Omental fat pad (tissue), 3 donors: ENCODE measurements at regions not wholly inside any gene's neighbourhood (a gene's known extent, or its start where the extent isn't known, plus 50 kb on each side); places are given as distances from the start of the nearest gene placed in this dataset.

ENCODE experiments used
- ATAC-seq: fragments of 150-250 bp; one replicate; pipeline ENCODE4 v1.9.1; 2016; ENCODE audit warnings: mild to moderate bottlenecking, moderate library complexity; ENCODE audit not compliant: low FRiP score
- DNase-seq: peaks from one replicate; pipeline ENCODE4 v3.0.0-alpha.2; 2019; ENCODE audit warnings: low spot score
- CTCF ChIP-seq, 3 donors: fragments of 450-650 bp; IDR thresholded peaks; one replicate each; pipeline ENCODE4 v1.5.1; 2016 to 2017; ENCODE audit warnings: antibody characterized with exemption in 3 of 3, mild to moderate bottlenecking in 3 of 3, moderate library complexity in 2 of 3

- no peak for ATAC-seq
- DNase-seq, result no peak
- TF ChIP-seq CTCF (IDR thresholded peaks at IDR 0.05), result no peak
These were observed 97.5 kb downstream of the GLI2 start for GRCh38 chr2:120833127-120833675.

GRCh38 chr2:120834206-120834605 is 98.5 kb downstream of the GLI2 start:
- DNase-seq (no peak), ATAC-seq (no peak)
- no peak for TF ChIP-seq CTCF (IDR thresholded peaks at IDR 0.05)

DNA sequence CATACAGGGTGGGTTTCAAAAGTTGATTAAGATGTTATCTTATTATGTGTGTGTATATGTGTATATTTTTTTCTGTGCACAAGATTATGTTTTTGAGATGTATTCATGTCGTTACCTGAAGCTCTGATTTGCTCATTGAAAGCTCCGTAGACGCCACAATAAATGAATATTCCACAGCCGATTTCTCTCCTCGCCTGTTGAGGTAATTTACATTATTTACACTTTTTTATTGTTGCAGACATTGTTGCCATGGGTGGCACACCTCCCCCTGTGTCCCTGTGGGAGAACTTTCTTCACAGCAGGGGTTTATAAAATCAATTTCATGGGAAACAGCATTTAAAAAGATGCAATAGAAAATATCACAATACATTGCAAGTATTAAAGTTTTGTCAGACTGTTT is 100.6 kb downstream of the GLI2 start:
- no peak for ATAC-seq
- no peak for DNase-seq

DNA sequence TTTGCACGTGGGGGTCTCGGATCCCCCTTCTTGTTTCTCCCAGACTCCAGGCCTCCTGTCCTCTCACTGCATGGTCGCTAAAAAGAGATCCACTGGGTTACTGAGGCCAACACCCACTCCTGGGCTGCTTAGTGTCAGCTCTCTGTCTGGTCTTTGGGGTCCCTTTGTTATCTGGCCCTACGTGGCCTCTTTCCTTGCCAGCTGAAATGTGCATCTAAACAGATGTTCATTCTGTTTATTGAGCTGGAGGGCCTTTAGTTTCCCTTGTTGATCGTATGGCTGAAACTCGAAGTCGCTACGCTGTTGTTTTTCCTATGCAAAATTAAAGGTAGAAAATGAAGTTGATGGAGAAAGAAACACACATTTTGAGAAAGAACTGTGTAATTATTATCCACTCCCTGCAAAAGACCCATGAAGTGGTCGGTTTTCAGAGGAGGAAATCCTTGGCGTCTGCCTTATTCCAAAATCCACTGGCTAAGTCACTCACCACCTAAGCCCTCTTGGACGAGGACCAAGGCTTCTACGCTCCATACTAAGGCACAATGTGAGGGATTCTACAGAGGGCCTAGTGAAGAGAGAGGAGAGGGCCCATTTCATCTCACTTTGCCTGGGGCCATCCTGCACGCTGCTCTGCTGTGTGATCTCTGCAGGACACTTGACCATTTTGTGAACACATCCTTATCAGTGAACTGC is 105.3 kb downstream of the GLI2 start:
- ATAC-seq (no peak), DNase-seq (no peak)
- TF ChIP-seq CTCF (IDR thresholded peaks at IDR 0.05), result no peak

More for the DNA sequence above, 100.6 kb downstream of the GLI2 start:
- TF ChIP-seq CTCF (IDR thresholded peaks at IDR 0.05), result no peak

- no peak for DNase-seq
- ATAC-seq, result no peak
- no peak for TF ChIP-seq CTCF (IDR thresholded peaks at IDR 0.05)
These were observed 107.1 kb downstream of the GLI2 start for GRCh38 chr2:120842456-120843439.

DNA sequence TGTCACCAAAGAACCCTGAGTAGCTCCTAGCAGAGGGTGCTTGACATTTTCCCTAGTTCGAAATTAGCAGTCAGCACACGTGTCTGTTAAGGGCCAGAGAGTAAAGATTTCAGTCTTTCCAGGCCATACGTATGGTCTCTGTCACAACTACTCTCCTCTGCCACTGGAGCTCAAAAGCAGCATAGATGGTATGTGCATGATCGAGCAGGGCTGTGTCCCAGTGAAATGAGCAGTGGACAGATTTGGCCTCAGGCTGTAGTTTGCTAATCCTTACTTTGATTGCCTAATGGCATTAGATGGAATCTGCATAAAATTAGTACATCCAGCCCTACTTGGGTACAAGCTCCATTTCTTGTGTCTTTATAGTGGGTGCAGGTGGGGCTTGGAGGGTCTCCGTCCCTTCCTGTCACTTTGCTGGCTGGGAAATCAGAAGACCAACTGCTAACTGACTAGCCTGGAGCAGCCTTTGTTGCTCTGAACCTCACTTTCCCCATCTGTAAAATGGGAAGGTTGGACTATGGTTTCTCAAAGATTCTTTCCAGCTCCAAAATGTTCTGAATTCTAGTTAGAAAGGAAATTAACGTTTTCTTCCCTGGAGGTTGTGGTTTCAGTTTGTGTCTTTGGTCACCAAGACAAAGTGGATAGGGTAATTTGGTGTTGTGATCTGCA is 108.5 kb downstream of the GLI2 start:
- ATAC-seq (no peak), DNase-seq (no peak)
- no peak for TF ChIP-seq CTCF (IDR thresholded peaks at IDR 0.05)
